ENCODE measurements at regions not wholly inside any gene's neighbourhood (a gene's known extent, or its start where the extent isn't known, plus 50 kb on each side); places are given as distances from the start of the nearest gene placed in this dataset.

- no peak for TF ChIP-seq CTCF (IDR thresholded peaks at IDR 0.05; ENCODE audit: low read depth, low read length, missing input control)
- TF ChIP-seq MAX (IDR thresholded peaks at IDR 0.05), result no peak
Measured at GRCh38 chr3:193812078-193812725, 219.2 kb downstream of the OPA1 start.

Data from liver (tissue), 2 donors.